ENCODE measurements at regions not wholly inside any gene's neighbourhood (a gene's known extent, or its start where the extent isn't known, plus 50 kb on each side); places are given as distances from the start of the nearest gene placed in this dataset.

DNA sequence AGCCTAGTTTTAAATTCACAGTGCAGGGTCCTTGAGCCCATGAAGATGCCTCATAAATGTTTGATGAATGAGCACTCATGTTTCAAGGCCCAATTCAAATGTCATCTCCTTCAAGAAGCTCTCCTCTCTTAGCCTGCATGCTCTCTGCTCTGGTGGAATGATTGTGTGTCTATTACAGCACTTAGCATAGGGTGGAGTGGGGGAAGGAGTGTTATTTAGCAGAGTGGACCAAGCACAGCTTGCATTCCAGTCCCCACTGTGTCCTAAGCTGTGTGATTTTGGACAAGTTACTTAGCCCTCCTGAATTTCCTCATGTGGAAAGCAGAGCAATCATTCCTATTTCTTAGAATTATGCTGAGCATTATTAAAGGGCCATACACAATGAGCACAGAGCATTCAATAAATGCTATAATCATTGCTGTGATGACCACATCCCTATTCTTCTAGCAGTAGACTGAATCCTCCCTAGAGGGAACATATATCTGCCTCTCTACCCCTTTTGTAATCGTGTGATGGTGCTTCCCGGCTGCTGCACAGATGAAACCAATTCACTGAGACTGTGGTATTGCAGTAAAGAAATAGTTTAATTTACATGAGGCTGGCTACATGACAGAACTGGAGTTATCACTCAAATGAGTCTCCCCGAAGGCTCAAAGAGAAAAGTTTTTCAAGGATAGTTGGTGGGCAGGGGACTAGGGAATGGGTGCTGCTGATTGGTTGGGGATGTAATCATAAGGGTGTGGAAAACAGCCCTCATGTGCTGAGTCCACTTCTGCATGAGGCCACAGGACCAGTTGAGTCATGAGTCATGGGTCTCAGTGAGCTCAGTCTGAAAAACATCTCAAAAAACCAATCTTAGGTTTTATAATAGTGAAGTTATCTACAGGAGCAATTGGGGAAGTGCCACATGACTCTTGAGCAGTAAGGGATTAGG is 173.4 kb upstream of the NDUFV2 start:
- TF ChIP-seq CTCF (IDR thresholded peaks at IDR 0.05; ENCODE audit: borderline replicate concordance, extremely low read depth, low read length, poor library complexity, severe bottlenecking) (no peak), EZH2 (IDR thresholded peaks at IDR 0.05; ENCODE audit: borderline replicate concordance, low read depth, low read length, severe bottlenecking) (no peak)

Data from DND-41 (cell line).